Neural progenitor cell (in vitro differentiated cells): ENCODE measurements at regions not wholly inside any gene's neighbourhood (a gene's known extent, or its start where the extent isn't known, plus 50 kb on each side); places are given as distances from the start of the nearest gene placed in this dataset.

Experiments
- EZH2 ChIP-seq: fragments of 200-600 bp; sonication (generic); IDR thresholded peaks from 2 replicates; pipeline ENCODE4 v1.6.1; 2017; ENCODE audit warnings: antibody characterized with exemption, mild to moderate bottlenecking, moderate library complexity
- TF ChIP-seq, protein P1 (sequence below): fragments of 200-600 bp; sonication (generic); IDR thresholded peaks from 2 replicates; pipeline ENCODE4 v1.5.1; 2017; ENCODE audit warnings: antibody characterized with exemption, mild to moderate bottlenecking

DNA sequence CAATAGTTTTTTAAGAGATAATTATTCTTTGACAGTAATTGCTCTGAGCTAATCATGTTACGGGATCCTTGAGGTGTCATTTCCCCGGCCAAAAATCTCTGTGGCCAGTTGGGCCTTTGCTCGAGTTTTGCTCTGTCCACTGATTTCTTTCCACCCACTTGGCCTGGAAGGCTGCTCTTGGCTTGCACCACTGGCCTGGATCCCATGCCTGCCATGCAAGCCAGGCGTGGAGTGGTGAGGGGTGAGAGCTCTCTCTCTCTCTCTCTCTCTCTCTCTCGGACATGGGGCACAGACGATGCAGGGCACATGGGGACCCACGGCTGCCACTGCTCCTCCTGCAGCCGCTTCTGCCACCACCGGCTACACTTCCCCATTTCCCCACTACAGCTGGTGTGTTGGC lies 853.0 kb upstream of the GCFC2 start:
- TF ChIP-seq, protein P1, sequence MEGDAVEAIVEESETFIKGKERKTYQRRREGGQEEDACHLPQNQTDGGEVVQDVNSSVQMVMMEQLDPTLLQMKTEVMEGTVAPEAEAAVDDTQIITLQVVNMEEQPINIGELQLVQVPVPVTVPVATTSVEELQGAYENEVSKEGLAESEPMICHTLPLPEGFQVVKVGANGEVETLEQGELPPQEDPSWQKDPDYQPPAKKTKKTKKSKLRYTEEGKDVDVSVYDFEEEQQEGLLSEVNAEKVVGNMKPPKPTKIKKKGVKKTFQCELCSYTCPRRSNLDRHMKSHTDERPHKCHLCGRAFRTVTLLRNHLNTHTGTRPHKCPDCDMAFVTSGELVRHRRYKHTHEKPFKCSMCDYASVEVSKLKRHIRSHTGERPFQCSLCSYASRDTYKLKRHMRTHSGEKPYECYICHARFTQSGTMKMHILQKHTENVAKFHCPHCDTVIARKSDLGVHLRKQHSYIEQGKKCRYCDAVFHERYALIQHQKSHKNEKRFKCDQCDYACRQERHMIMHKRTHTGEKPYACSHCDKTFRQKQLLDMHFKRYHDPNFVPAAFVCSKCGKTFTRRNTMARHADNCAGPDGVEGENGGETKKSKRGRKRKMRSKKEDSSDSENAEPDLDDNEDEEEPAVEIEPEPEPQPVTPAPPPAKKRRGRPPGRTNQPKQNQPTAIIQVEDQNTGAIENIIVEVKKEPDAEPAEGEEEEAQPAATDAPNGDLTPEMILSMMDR: no peak
- no peak for TF ChIP-seq EZH2
